HepG2 (cell line): ENCODE measurements at regions not wholly inside any gene's neighbourhood (a gene's known extent, or its start where the extent isn't known, plus 50 kb on each side); places are given as distances from the start of the nearest gene placed in this dataset.

ENCODE experiments used
- ATAC-seq: fragments of 200-7000 bp; cut with Tn5 transposase; 3 replicates; pipeline ENCODE4 v1.9.1; 2020; ENCODE audit warnings: mild to moderate bottlenecking, moderate library complexity
- BruUV-seq: library from RNA; stranded (reverse); fragments of 400-500 nt; replicated peaks from 2 replicates; lab custom pipeline; 2021; lab: Mats Ljungman, UMichigan
- CTCF ChIA-PET: fragments of 300-600 bp; formaldehyde crosslinking; extraction: SDS; loops from one replicate; lab custom pipeline; 2021; ENCODE audit warnings: low total read pairs, inconsistent platforms, low intra/inter-chr PET ratio; lab: Yijun Ruan, JAX
- POLR2A ChIA-PET: fragments of 350-600 bp; sonication (Branson Sonifier 250); formaldehyde crosslinking; loops from one replicate; lab custom pipeline; 2020; ENCODE audit warnings: antibody characterized with exemption, inconsistent platforms; lab: Yijun Ruan, JAX
- DNase-seq: peaks from one replicate; pipeline ENCODE4 v3.0.0-alpha.2; 2015; ENCODE audit warnings: low spot score
- FAIRE-seq: peaks from 3 replicates; lab custom pipeline; 2011; peaks lifted over from hg19 to GRCh38; lab: Jason Lieb, UNC
- H2AFZ ChIP-seq: one replicate; pipeline ENCODE4 v1.6.1; 2011; ENCODE audit warnings: low read length, inconsistent platforms
- H3K27ac ChIP-seq: fragments of 300-600 bp; 3 replicates; pipeline ENCODE4 v1.8.0; 2011; ENCODE audit warnings: mixed run types, mild to moderate bottlenecking, mixed read lengths, low read length, inconsistent platforms; ENCODE audit not compliant: insufficient read depth; ENCODE audit errors: extremely low read length
- H3K27me3 ChIP-seq, 2 experiments: fragments of 200-600 bp in 1 of 2; 2 replicates in 1 of 2; 3 replicates in 1 of 2; pipeline versions ENCODE4 v1.6.0 to v1.8.0; 2011; ENCODE audit warnings: low read length in 2 of 2, mild to moderate bottlenecking in 2 of 2, moderate library complexity in 2 of 2, inconsistent platforms in 1 of 2; ENCODE audit not compliant: insufficient read depth in 2 of 2, control insufficient read depth in 1 of 2
- H3K36me3 ChIP-seq, 2 experiments: fragments of 200-600 bp in 1 of 2; replicated peaks in 1 of 2; 2 replicates in 1 of 2; 3 replicates in 1 of 2; pipeline versions ENCODE4 v1.5.1 to v1.8.0; 2011; ENCODE audit warnings: low read length in 2 of 2, inconsistent platforms in 1 of 2; ENCODE audit not compliant: insufficient read depth in 2 of 2, control insufficient read depth in 1 of 2
- H3K4me1 ChIP-seq: 2 replicates; pipeline ENCODE4 v1.5.1; 2012; ENCODE audit warnings: low read length, inconsistent platforms; ENCODE audit not compliant: insufficient read depth
- H3K4me2 ChIP-seq: 2 replicates; pipeline ENCODE4 v1.6.0; 2011; ENCODE audit warnings: low read depth, low read length, inconsistent platforms
- H3K4me3 ChIP-seq, 3 experiments: fragments of 200-600 bp in 1 of 3; sonication (generic), shearing (Covaris generic) in 1 of 3; replicated peaks in 1 of 3; 2 replicates each; pipeline ENCODE4 v1.5.1; 2011 to 2016; ENCODE audit warnings: low read length in 3 of 3, inconsistent platforms in 2 of 3, low read depth in 2 of 3, mild to moderate bottlenecking in 2 of 3, control low read depth in 1 of 3, mixed read lengths in 1 of 3; ENCODE audit not compliant: insufficient read depth in 1 of 3
- H3K79me2 ChIP-seq: one replicate; pipeline ENCODE4 v1.6.1; 2011; ENCODE audit warnings: low read length, inconsistent platforms; ENCODE audit not compliant: insufficient read depth
- H3K9ac ChIP-seq: 2 replicates; pipeline ENCODE4 v1.6.0; 2011; ENCODE audit warnings: mild to moderate bottlenecking, low read depth, low read length, inconsistent platforms; ENCODE audit not compliant: insufficient read depth
- H3K9me3 ChIP-seq: 2 replicates; pipeline ENCODE4 v1.5.1; 2012; ENCODE audit warnings: mild to moderate bottlenecking, low read length
- H4K20me1 ChIP-seq: 2 replicates; pipeline ENCODE4 v1.6.0; 2011; ENCODE audit warnings: inconsistent platforms, mild to moderate bottlenecking, low read length, moderate library complexity; ENCODE audit not compliant: insufficient read depth
- AKAP8 ChIP-seq: sonication (generic); formaldehyde crosslinking; IDR thresholded peaks from 2 replicates; pipeline ENCODE4 v1.5.1; 2020; ENCODE audit warnings: mild to moderate bottlenecking, missing genetic modification reagents
- CENPX ChIP-seq: sonication (generic); formaldehyde crosslinking; IDR thresholded peaks from 2 replicates; pipeline ENCODE4 v1.9.0; 2021; ENCODE audit warnings: mild to moderate bottlenecking, missing genetic modification reagents, moderate library complexity
- KIAA2018 ChIP-seq: sonication (generic); formaldehyde crosslinking; IDR thresholded peaks from 2 replicates; pipeline ENCODE4 v1.5.0; 2020; ENCODE audit warnings: mild to moderate bottlenecking, missing genetic modification reagents, borderline replicate concordance
- KLF15 ChIP-seq: sonication (generic); formaldehyde crosslinking; IDR thresholded peaks from 2 replicates; pipeline ENCODE4 v1.8.1; 2023; ENCODE audit warnings: borderline replicate concordance, mild to moderate bottlenecking, inconsistent platforms, missing genetic modification reagents, mixed read lengths
- MAFF ChIP-seq: IDR thresholded peaks from 2 replicates; pipeline ENCODE4 v1.6.1; 2011; ENCODE audit warnings: low read depth, low read length, improper control_type of control experiment
- MAFK ChIP-seq, 2 experiments: IDR thresholded peaks in 1 of 2; conservative IDR thresholded peaks in 1 of 2; 2 replicates each; pipeline ENCODE4 v1.6.1; 2011; ENCODE audit warnings: improper control_type of control experiment in 2 of 2, low read length in 2 of 2
- MTA1 ChIP-seq: sonication (generic); formaldehyde crosslinking; IDR thresholded peaks from 2 replicates; pipeline ENCODE4 v1.4.0; 2020; ENCODE audit warnings: missing genetic modification reagents, mild to moderate bottlenecking, borderline replicate concordance
- MXD4 ChIP-seq: IDR thresholded peaks from 2 replicates; pipeline ENCODE4 v1.6.1; 2016; ENCODE audit warnings: mild to moderate bottlenecking, missing biosample characterization, missing genetic modification reagents
- PPARG ChIP-seq: conservative IDR thresholded peaks from 2 replicates; pipeline ENCODE4 v1.6.1; 2016; ENCODE audit warnings: missing biosample characterization, missing genetic modification reagents
- REPIN1 ChIP-seq: sonication (generic); formaldehyde crosslinking; IDR thresholded peaks from 2 replicates; pipeline ENCODE4 v1.8.0; 2022; ENCODE audit warnings: missing genetic modification reagents, low read depth, mild to moderate bottlenecking, borderline replicate concordance
- TIGD3 ChIP-seq: sonication (generic); formaldehyde crosslinking; IDR thresholded peaks from 2 replicates; pipeline ENCODE4 v1.5.1; 2020; ENCODE audit warnings: mild to moderate bottlenecking, missing genetic modification reagents, borderline replicate concordance
- ZIK1 ChIP-seq: sonication (generic); formaldehyde crosslinking; IDR thresholded peaks from 2 replicates; pipeline ENCODE4 v1.5.0; 2020; ENCODE audit warnings: mild to moderate bottlenecking, low read depth, missing genetic modification reagents, borderline replicate concordance
- ZNF614 ChIP-seq: IDR thresholded peaks from 2 replicates; pipeline ENCODE4 v1.6.1; 2018; ENCODE audit warnings: missing biosample characterization, missing genetic modification reagents, inconsistent platforms, borderline replicate concordance
- ZNF703 ChIP-seq: sonication (generic); formaldehyde crosslinking; IDR thresholded peaks from 2 replicates; pipeline ENCODE4 v1.5.1; 2020; ENCODE audit warnings: missing genetic modification reagents, mild to moderate bottlenecking, moderate library complexity, borderline replicate concordance
- ZNF788 ChIP-seq: sonication (generic); formaldehyde crosslinking; IDR thresholded peaks from 2 replicates; pipeline ENCODE4 v1.5.0; 2020; ENCODE audit warnings: mild to moderate bottlenecking, missing genetic modification reagents, borderline replicate concordance
- in situ Hi-C: cut with HindIII; loops from 2 replicates; pipeline ENCODE4 v1.10.0; 2017; ENCODE audit warnings: low pct_unique_long_range_greater_than_20kb; ENCODE audit not compliant: extremely low pct_ligation_motif_present
- intact Hi-C: fragments of 100-400 bp; cut with micrococcal nuclease; formaldehyde crosslinking; loops from one replicate; pipeline ENCODE4 v1.10.0; 2022; ENCODE audit not compliant: unreplicated experiment

GRCh38 chr5:20213803-20214202 is 225.8 kb upstream of the CDH18 start (continued):
- TF ChIP-seq KIAA2018 (CRISPR knock-in tag) = no peak

- no peaks in the 10 kb centered on the region for H3K79me2 ChIP-seq
- no peak overlapping the region for H3K27ac ChIP-seq
- H3K9ac ChIP-seq = no peak overlapping the region
- in situ Hi-C loops = no loop called here
- no peaks in the 10 kb centered on the region for H3K27me3 ChIP-seq
- H3K4me1 ChIP-seq = no peaks in the 10 kb centered on the region
- no peak for FAIRE-seq
- no peak for ATAC-seq
- BruUV-seq = no TSS peak
- H3K36me3 ChIP-seq = no peaks in the 10 kb centered on the region
- peaks cover 42% of the 10 kb centered on the region for H3K9me3 ChIP-seq
- H3K4me2 ChIP-seq = no peak overlapping the region
- no peak overlapping the region for H2AFZ ChIP-seq
- no peak overlapping the region for H3K4me3 ChIP-seq
- H4K20me1 ChIP-seq = no peaks in the 10 kb centered on the region
- no peak for DNase-seq
- intact Hi-C loops = no loop called here
- POLR2A ChIA-PET = no interaction called here
- CTCF ChIA-PET = no interaction called here
- no peak for TF ChIP-seq AKAP8
- TF ChIP-seq MTA1 (CRISPR knock-in tag) = no peak
- TF ChIP-seq ZNF614 = no peak
- no peak for TF ChIP-seq CENPX (CRISPR knock-in tag)
- TF ChIP-seq KLF15 = no peak
- TF ChIP-seq ZIK1 = no peak
- TF ChIP-seq MAFF = peak; percentile 52; the same call in 1 of the 2 replicates
- no peak for TF ChIP-seq ZNF788 (CRISPR knock-in tag)
- TF ChIP-seq TIGD3 = no peak
- no peak for TF ChIP-seq ZNF703 (CRISPR knock-in tag)
- TF ChIP-seq PPARG = no peak
- TF ChIP-seq REPIN1 (CRISPR knock-in tag) = no peak
- peak; percentile 44 to 59 for TF ChIP-seq MAFK (conservative IDR thresholded peaks at IDR 0.05 in 1 of 2, IDR thresholded peaks at IDR 0.05 in 1 of 2; ENCODE audit: low read length in 2 of 2)
- no peak for TF ChIP-seq MXD4
These were observed 224.7 kb upstream of the CDH18 start for GRCh38 chr5:20212701-20213100.
